Mesothelial cell of epicardium (in vitro differentiated cells): ENCODE measurements at regions not wholly inside any gene's neighbourhood (a gene's known extent, or its start where the extent isn't known, plus 50 kb on each side); places are given as distances from the start of the nearest gene placed in this dataset.

Experiments used
- DNase-seq, 2 experiments: peaks; one replicate each; pipeline ENCODE4 v3.0.0; 2021; ENCODE audit warnings: low spot score in 2 of 2; ENCODE audit not compliant: unreplicated experiment in 2 of 2
- H3K27ac Mint-ChIP-seq: 2 replicates; pipeline ENCODE4 v1.8.0; 2021; ENCODE audit warnings: mixed read lengths
- H3K27me3 Mint-ChIP-seq: 2 replicates; pipeline ENCODE4 v1.8.0; 2021; ENCODE audit warnings: low read depth, mixed read lengths
- H3K36me3 Mint-ChIP-seq: 2 replicates; pipeline ENCODE4 v1.8.0; 2021; ENCODE audit warnings: mixed read lengths
- H3K4me1 Mint-ChIP-seq: 2 replicates; pipeline ENCODE4 v1.8.0; 2021; ENCODE audit warnings: mixed read lengths
- H3K4me3 Mint-ChIP-seq: 2 replicates; pipeline ENCODE4 v1.8.0; 2021; ENCODE audit warnings: mild to moderate bottlenecking, moderate library complexity, mixed read lengths
- H3K9me3 Mint-ChIP-seq: 2 replicates; pipeline ENCODE4 v1.8.0; 2021; ENCODE audit warnings: mixed read lengths
- CTCF ChIP-seq: fragments of 200-600 bp; sonication (generic); IDR thresholded peaks from one replicate; pipeline ENCODE4 v1.5.0; 2021; ENCODE audit warnings: antibody characterized with exemption; ENCODE audit not compliant: unreplicated experiment

GRCh38 chr18:76547296-76547695 lies 52.3 kb upstream of the ZNF516 start:
- no peak for DNase-seq
- TF ChIP-seq CTCF: no peak
- no peak overlapping the region for H3K4me3 Mint-ChIP-seq
- H3K4me1 Mint-ChIP-seq: peaks cover 6% of the 10 kb centered on the region
- H3K27me3 Mint-ChIP-seq: no peaks in the 10 kb centered on the region
- H3K9me3 Mint-ChIP-seq: peaks cover 8% of the 10 kb centered on the region
- H3K27ac Mint-ChIP-seq: no peak overlapping the region
- H3K36me3 Mint-ChIP-seq: peaks cover 3% of the 10 kb centered on the region

GRCh38 chr18:76546436-76546835 lies 51.4 kb upstream of the ZNF516 start:
- Mint-ChIP-seq H3K4me1 (peaks cover 6% of the 10 kb centered on the region), H3K9me3 (peaks cover 8% of the 10 kb centered on the region), H3K36me3 (peaks cover 3% of the 10 kb centered on the region), H3K27me3 (no peaks in the 10 kb centered on the region), H3K4me3 (no peak overlapping the region), H3K27ac (peak overlapping the region; percentile 4)
- no peak for DNase-seq
- TF ChIP-seq CTCF: no peak

GRCh38 chr18:76546088-76546435 lies 51.0 kb upstream of the ZNF516 start:
- Mint-ChIP-seq H3K4me3 (no peak overlapping the region), H3K9me3 (peaks cover 8% of the 10 kb centered on the region), H3K4me1 (peaks cover 6% of the 10 kb centered on the region), H3K27me3 (no peaks in the 10 kb centered on the region), H3K36me3 (peaks cover 3% of the 10 kb centered on the region), H3K27ac (peak overlapping the region; percentile 4)
- no peak for TF ChIP-seq CTCF
- DNase-seq: no peak

- DNase-seq: no peak
- no peak for TF ChIP-seq CTCF
- H3K4me1 Mint-ChIP-seq: peaks cover 6% of the 10 kb centered on the region
Observed at GRCh38 chr18:76545433-76546087, 50.5 kb upstream of the ZNF516 start.

GRCh38 chr18:76544511-76545345 lies 49.7 kb upstream of the ZNF516 start:
- H3K9me3 Mint-ChIP-seq: peaks cover 4% of the 10 kb centered on the region
- H3K4me1 Mint-ChIP-seq: peaks cover 6% of the 10 kb centered on the region
- no peak for TF ChIP-seq CTCF
- H3K36me3 Mint-ChIP-seq: peaks cover 3% of the 10 kb centered on the region
- H3K4me3 Mint-ChIP-seq: no peak overlapping the region
- DNase-seq: no peak
- H3K27ac Mint-ChIP-seq: no peak overlapping the region
- H3K27me3 Mint-ChIP-seq: no peaks in the 10 kb centered on the region

More at GRCh38 chr18:76545433-76546087, 50.5 kb upstream of the ZNF516 start:
- peaks cover 3% of the 10 kb centered on the region for H3K36me3 Mint-ChIP-seq
- H3K27me3 Mint-ChIP-seq: no peaks in the 10 kb centered on the region
- peaks cover 8% of the 10 kb centered on the region for H3K9me3 Mint-ChIP-seq
- no peak overlapping the region for H3K4me3 Mint-ChIP-seq
- H3K27ac Mint-ChIP-seq: no peak overlapping the region
